GM12892 (cell line): ENCODE measurements at regions not wholly inside any gene's neighbourhood (a gene's known extent, or its start where the extent isn't known, plus 50 kb on each side); places are given as distances from the start of the nearest gene placed in this dataset.

Experiments used
- DNase-seq: peaks from one replicate; pipeline ENCODE4 v3.0.0; 2011; ENCODE audit not compliant: insufficient read length
- FAIRE-seq: peaks from 2 replicates; lab custom pipeline; 2011; peaks lifted over from hg19 to GRCh38; lab: Jason Lieb, UNC
- POLR2A ChIP-seq: IDR thresholded peaks from 2 replicates; pipeline ENCODE4 v1.6.1; 2011; ENCODE audit warnings: low read depth, low read length, control low read depth
- POLR2AphosphoS5 ChIP-seq: IDR thresholded peaks from 2 replicates; pipeline ENCODE4 v1.6.1; 2011; ENCODE audit warnings: low read depth, low read length, control low read depth
- TAF1 ChIP-seq: IDR thresholded peaks from 2 replicates; pipeline ENCODE4 v1.6.1; 2011; ENCODE audit warnings: low read depth, mild to moderate bottlenecking, control low read depth, low read length, borderline replicate concordance

DNA sequence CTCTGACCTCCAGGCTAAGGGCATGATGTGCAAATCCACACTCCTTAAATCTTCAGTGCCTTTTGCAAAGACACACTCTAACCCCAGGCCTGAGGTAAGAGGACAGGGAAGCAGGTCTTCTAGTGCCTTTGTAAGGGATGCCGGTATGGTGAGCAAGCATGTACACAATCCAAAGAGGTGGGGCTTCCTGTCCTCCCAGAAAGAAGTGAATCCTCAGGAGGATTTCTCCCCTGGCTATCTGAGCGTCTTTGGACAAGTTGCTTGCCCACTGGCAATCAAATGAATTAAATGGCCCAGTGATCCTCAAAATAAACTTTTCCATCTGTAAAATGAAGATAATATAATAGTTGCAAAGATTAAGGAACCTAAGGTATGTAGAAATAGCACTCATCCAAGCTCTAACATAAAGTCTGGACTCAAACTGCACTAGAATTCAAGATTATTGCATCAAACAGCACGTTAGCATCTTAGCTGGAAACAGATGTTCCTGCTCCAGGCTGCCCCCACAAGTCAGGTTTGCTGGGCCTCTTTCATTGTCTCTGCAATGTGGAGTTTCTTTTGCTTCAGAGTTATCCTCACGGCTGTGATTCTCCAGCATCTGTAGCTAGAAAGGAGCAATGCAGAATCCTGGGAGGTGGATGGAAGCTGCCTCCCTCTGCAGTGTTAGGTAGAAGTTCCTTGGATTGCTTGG is 249.6 kb downstream of the TSHZ3 start:
- DNase-seq = no peak
- FAIRE-seq = no peak
- TF ChIP-seq TAF1 = no peak
- no peak for TF ChIP-seq POLR2AphosphoS5
- no peak for TF ChIP-seq POLR2A

DNA sequence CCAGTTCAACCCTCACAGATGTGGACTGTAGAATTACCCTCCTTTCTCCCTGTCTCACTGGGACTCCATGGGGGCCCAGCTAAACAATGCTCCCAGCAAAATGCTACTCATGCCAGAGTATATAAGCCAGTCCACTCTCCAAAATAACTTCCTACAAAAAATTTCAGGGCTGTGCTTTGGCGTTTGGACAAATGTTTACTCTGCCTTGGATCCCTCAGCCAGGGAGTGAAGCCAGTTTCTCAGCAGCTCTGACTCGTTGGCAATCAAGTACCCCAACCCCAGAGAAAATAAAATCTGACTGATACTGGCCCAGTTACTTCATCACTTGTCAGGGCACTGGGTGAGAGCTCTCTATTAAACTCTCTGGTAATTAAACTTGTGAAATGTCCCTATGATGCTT is 250.4 kb downstream of the TSHZ3 start:
- DNase-seq (no peak), FAIRE-seq (no peak)
- no peak for TF ChIP-seq TAF1
- no peak for TF ChIP-seq POLR2A
- no peak for TF ChIP-seq POLR2AphosphoS5

DNA sequence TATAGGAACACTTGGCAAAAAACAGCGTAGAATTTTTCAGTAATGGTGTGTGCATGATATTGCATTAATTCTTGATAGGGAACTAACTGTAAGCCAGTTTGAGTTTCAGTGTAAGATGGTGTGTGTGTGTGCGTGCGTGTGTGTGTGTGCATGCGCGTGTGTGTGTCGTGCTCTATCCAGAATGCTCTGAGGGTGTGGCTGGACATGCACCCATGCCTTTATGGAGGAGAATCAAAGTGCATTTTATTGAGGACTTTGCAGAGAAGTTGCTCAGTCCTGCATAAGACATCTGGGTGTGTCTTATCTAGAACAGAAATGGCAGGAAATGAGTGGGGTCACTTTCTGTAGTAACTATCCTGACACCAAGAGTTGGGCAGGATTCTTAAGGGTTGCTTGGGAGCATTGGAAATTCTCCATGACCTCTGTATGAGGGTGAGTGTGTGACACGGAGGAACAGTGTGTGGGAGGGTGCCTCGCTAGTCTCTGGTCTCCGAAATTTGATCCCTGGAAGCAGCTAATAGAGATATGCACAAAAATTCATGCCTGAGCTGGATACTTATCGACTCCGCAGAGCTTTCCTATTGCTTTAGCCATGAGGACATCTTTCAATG is 252.2 kb downstream of the TSHZ3 start:
- DNase-seq (no peak), FAIRE-seq (no peak)
- no peak for TF ChIP-seq TAF1
- TF ChIP-seq POLR2A = no peak
- TF ChIP-seq POLR2AphosphoS5 = no peak

DNA sequence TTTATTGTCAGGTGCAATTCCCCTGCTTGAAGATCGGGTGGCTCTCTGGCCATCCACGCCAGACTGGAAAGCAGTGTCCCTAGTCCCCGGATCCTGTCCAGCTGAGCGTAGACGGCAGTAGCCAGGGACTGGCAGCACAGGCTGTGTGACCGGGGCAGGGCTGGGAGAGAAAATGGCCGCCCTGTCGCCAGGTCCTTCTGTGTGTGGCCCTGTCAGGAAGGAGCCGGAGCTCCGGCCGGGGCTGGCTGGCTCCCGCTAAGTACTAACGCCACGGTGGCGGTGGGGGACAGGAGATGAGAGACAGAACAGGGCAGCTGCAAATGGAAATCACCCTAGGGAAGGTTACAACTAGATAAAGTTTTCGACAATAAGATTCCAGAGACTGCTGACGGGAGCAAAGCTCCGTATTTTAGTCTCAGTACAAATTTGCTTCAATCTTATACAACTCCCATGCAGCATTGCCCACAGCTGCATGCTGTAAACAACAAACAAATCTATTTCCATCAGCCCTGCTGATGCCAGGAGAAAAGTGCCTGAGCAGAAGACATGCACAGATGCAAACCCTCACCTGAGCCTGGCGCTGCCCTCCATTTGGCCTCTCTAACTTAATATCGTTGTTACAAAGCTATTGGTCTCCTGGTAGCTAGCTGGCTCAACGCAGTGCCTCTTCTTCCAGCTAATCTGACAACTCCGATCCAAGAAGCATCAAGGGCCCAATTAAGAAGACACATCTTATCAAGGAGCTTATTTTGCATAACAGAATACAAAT is 253.0 kb downstream of the TSHZ3 start:
- no peak for TF ChIP-seq POLR2AphosphoS5
- no peak for TF ChIP-seq TAF1
- no peak for TF ChIP-seq POLR2A
- FAIRE-seq (no peak), DNase-seq (no peak)

DNA sequence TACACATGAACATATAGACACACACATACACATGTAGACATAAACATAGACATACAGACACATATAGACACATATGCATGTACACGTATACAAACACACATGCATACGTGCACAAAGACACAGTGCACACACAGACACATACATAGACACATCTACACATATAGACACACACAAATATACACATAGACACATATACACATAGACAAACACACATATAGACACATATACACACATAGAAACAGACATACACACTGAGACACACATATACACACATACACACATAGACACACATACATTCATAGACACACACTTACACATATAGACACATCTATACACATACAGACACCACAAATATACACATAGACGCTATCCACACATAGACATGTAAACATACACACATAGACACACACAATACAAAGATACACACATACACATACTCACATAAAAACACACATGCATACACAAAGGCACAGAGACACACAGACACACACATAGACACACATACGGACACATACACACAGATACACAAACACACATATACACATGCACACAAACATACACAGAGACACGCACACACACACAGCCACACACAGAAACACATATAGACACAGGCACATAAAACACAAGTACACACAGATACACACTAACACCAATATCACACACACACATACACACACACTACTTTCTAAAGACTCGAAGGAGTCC is 254.0 kb downstream of the TSHZ3 start:
- FAIRE-seq = no peak
- TF ChIP-seq TAF1 = no peak
- TF ChIP-seq POLR2AphosphoS5 = no peak
- TF ChIP-seq POLR2A = no peak
- DNase-seq = no peak

DNA sequence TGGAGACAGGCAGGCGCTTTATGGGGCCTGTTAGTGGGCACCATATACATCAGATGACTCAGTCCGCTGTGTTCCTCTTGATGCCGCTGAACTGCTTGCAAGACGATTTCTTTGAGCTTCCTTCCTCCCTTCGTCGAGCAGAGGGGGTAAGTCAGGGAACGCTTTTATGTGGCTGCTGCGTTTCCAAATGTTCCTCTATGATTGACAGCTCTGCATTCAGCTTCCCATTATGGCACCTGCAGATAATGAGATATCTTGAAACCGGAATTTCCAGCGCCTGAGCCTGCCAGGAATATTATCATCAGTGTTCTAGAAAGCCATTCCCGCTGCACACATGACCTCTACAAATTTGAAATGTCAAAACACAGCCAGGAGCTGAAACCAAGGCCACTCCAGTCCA is 257.0 kb downstream of the TSHZ3 start:
- TF ChIP-seq TAF1 (no peak), POLR2A (no peak)
- DNase-seq (no peak), FAIRE-seq (no peak)

DNA sequence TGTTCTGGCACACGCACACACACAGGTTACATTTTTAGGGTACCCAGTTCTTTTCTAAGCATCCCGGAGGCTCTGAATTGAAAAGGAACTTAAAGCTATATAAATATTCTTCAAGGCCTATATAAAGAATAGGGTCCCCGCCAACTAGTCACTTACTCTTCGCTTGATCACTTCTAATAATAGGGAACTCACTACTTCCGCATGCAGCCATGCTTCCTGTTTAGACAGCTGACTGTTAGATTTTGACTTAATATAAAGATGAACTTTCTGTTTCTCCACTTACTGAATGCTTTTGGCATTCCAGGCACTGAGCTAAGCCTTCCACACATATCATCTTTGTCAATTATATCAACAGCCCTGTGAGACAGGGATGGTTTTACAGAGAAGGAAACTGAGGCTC is 259.6 kb downstream of the TSHZ3 start:
- no peak for DNase-seq
- no peak for FAIRE-seq
- TF ChIP-seq POLR2A (no peak), TAF1 (no peak), POLR2AphosphoS5 (no peak)

DNA sequence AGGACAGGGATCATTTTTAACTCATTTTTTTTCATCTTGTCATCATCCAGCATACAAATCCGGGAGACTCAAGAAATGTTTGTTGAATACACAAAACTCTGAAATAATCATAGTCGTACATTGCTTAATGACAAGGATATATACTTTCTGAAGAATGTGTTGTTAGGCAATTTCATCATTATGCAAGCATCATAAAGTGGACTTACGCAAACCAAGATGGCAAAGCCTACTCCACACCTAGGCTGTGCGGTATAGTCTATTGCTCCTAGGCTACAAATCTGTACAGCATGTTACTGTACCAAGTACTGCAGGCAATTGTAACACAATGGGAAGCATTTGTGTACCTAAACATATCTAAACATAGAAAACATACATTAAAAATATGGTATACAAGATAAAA is 264.1 kb downstream of the TSHZ3 start:
- no peak for FAIRE-seq
- TF ChIP-seq TAF1 (no peak), POLR2AphosphoS5 (no peak)

DNA sequence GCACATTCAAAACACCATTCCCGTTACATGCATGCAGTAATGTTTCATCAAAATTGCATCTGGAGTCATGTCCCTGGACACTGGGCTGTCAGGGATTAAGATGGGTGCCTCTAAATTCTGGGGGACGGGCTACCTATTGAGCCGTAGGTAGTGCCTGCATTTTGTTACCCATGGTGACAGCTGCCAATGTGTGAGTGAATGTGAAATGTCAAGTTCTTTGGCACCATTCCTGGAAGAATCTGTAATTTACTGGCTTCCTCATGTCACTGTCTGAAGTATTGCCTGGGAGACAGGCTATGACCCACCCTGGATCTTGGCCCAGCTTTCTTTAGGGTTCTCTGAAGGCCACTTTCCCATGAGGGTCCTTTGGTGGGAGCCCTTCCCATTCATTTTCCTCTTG is 266.1 kb downstream of the TSHZ3 start:
- DNase-seq = no peak
- TF ChIP-seq POLR2AphosphoS5 (no peak), POLR2A (no peak), TAF1 (no peak)
- FAIRE-seq = no peak

More for the DNA sequence above, 264.1 kb downstream of the TSHZ3 start:
- no peak for DNase-seq

DNA sequence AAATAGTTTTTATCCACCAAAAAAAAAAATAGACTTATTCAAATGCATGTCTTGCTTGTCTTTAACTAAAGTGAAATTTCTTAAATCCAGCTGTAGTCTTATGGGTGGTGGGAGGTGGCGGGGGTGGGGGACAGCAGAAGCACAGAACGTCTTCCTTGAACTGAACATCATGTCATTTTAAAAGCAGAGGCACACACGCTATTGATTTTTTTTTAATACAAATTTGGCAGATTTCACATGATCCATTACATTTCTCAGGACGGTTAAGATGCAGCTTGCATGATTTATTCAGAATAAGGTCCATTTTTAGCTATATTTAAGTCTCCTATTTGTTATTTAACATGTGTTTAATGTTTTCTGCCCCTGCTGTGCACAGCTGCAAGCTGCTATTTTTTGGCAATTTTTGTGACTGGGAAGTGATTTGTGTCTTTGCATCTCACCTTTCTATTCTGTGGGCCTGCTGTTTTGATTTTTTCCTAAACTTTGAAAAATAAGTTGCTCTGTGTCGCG is 274.0 kb downstream of the TSHZ3 start:
- FAIRE-seq = no peak
- no peak for DNase-seq
- TF ChIP-seq TAF1 (no peak), POLR2AphosphoS5 (no peak), POLR2A (no peak)

DNA sequence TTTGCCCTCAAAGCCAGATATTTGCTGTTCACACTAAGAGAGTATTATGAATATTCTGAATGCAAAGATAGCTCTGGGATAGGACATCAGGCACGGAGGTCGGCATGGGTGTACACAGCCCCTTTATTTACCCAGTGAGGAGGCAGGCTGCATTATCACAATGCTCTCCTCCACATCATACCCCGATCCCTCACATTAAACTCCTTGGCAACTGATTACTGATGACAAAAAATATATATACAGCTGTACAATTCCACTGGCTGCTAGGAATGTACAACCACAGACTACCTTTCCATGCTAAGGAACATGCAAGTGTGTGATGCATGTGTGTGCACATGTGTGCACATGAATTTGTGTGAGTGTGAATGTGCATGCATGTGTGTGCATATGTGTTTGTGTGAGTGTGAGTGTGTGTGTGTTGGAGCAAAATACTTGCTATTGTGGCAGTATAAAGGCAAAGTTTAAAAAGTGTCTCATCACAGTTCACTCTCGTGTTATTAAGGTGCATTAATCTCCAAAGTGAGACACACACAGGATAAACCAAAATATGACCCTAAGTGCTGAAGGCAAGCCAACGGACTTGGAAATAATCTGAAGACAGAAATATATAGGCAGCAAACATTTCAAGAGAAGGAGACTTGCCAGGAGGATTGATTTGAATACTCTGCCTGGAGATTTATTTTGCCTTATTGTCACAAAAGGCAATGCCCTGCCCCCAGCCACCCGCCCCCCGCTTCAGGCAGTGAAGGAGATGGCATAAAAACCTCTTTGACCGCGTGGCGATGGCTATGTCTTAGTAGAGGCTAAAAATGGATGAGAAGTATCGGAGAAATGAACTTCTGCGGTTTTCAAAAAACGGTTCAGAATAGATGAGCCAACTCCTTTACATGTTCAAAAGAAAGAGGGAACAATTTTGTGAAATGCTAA is 274.8 kb downstream of the TSHZ3 start:
- DNase-seq = no peak
- no peak for FAIRE-seq
- TF ChIP-seq POLR2A (no peak), TAF1 (no peak), POLR2AphosphoS5 (no peak)
